ENCODE measurements at regions not wholly inside any gene's neighbourhood (a gene's known extent, or its start where the extent isn't known, plus 50 kb on each side); places are given as distances from the start of the nearest gene placed in this dataset.

DNA sequence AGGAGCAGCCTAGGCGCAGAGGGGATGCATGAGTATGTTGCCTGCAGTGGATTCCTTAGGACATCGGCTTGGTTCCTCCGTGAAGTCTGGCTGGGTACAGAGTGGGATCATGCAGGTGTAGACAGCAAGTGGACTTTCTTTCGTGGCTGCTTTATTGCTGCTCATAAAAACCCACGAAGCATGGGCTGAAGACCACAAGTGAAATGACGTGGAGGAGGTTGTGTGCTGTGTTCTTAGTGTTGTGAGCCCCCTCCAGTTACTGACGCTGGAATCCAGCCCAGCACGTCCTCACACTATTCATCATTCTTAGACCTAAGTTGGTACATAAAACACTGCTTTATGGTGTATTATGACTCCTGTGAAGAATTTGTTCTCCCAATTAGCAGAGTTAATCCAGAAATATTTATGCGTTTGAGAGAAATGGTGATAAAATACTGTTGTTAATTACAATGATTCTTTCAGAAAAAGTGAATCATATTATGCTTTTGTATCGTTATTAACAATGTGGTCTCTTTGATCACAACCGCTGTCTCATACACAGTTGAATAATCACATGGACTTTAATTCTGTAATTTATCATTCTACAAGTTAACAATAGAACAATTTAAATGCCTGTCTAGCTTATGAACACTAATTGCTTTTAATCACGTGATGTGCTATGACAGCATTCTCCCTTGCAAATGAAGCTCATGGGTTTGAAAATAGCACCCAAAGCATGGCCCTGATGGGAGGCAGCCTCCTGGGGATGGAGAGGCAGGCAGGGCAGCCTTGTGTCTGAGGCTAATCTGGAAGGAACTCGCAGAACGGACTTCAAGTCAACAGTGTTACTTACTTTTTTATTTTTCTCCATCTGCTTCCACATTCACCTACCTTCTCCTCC lies 233.9 kb upstream of the SYNDIG1 start:
- H3K27ac ChIP-seq, result no peak overlapping the region
- TF ChIP-seq, protein P1, sequence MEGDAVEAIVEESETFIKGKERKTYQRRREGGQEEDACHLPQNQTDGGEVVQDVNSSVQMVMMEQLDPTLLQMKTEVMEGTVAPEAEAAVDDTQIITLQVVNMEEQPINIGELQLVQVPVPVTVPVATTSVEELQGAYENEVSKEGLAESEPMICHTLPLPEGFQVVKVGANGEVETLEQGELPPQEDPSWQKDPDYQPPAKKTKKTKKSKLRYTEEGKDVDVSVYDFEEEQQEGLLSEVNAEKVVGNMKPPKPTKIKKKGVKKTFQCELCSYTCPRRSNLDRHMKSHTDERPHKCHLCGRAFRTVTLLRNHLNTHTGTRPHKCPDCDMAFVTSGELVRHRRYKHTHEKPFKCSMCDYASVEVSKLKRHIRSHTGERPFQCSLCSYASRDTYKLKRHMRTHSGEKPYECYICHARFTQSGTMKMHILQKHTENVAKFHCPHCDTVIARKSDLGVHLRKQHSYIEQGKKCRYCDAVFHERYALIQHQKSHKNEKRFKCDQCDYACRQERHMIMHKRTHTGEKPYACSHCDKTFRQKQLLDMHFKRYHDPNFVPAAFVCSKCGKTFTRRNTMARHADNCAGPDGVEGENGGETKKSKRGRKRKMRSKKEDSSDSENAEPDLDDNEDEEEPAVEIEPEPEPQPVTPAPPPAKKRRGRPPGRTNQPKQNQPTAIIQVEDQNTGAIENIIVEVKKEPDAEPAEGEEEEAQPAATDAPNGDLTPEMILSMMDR (IDR thresholded peaks at IDR 0.05), result no peak
- no peak for TF ChIP-seq ZFX (IDR thresholded peaks at IDR 0.05; ENCODE audit: borderline replicate concordance)

DNA sequence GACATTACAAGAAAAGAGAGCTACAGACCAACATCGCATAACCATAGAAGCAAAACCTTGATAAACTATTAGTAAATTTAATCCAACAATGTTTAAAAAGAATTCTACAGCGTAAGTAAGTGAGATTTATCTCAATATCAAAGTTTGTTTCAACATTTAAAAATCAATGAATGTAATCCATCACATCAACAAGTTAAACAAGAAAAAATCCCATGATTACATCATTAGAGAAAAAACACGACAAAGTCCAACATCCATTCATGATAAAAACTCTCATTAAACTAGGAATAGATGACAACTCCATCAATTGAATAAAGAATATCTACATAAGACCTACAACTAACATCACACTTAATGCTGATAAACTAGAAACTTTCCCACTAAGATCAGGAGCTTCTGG lies 239.0 kb upstream of the GGTLC1 start:
- no peak overlapping the region for H3K27ac ChIP-seq
- TF ChIP-seq, protein P1 (IDR thresholded peaks at IDR 0.05), result no peak
- TF ChIP-seq ZFX (IDR thresholded peaks at IDR 0.05; ENCODE audit: borderline replicate concordance), result no peak

DNA sequence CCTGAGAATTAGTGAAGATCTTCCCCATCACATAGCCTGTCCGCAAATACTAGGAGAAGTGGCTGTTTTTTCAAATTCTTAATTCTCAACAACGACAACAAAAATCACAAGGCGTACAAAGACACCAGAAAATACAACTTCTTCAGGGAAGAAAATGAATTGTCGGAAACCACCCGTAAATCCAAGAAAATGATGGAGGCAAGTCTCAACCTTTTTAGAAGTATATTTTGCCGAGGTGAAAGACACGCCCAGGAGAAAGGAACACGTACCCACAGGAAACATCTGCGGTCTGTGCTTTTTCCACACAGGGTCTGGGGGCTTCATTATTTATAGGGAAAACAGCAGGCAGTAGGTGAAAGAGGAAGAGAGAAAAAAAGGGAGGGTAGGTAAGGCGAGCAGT lies 223.9 kb upstream of the GGTLC1 start:
- H3K27ac ChIP-seq, result no peak overlapping the region
- no peak for TF ChIP-seq ZFX (IDR thresholded peaks at IDR 0.05; ENCODE audit: borderline replicate concordance)
- TF ChIP-seq, protein P1 (IDR thresholded peaks at IDR 0.05), result no peak

DNA sequence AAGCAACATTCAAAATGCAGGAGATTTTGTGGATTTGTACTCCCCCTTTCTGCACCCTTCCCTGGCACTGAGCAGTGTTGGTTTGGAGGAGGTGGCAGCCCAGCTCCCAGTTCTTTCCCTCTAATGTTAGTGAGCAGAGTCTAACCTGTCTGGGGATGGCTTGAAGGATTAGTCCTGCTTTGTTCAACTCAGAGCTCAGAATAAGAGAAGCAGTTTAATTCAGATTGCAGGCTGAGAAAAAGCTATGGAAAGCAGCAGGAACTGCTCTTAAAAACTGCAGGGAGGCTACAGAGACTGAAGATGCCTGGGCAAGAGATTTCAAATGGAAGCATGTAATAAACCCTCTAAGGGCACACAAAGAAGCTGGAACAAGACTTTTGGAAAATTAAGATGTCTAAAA lies 223.4 kb upstream of the GGTLC1 start:
- H3K27ac ChIP-seq, result no peak overlapping the region
- TF ChIP-seq, protein P1 (IDR thresholded peaks at IDR 0.05), result no peak
- TF ChIP-seq ZFX (IDR thresholded peaks at IDR 0.05; ENCODE audit: borderline replicate concordance), result no peak

DNA sequence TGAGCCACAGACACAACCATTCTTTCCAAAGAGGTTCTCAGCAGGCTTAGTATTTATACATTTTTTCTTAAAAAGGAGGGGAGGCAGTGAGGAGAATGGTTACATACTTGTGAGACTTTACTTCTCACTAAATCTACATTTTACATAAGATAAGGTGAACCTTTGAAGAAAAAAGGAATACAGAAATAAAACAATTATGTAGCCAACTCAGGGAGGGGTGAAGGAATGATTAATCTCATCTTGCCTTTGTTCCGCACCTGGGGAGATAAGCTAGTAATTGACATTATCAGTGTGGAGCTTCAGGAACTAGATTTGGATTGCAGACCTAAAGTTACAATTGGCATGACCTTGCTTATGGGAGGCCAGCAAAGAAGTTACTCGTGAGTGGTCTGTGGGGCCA lies 221.8 kb upstream of the GGTLC1 start:
- TF ChIP-seq, protein P1 (IDR thresholded peaks at IDR 0.05), result no peak
- TF ChIP-seq ZFX (IDR thresholded peaks at IDR 0.05; ENCODE audit: borderline replicate concordance), result no peak

DNA sequence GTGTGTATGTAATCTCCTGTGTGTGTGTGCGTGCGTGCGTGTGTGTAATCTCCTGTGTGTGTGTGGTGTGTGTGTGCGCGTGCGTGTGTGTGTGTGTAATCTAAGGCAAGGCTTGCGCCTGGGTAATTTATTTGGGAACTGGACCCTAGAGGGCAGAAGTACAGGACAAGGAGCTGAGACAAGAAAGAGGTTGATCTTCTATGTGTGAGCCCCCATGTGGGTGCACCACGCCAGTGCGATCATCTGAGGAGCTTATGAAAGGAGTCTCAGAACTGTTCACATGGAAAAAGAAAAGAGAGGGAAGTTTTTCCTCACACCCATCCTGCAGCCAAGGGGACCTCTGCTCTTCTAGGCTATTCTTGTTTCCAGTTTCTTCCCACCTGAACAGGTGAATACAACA lies 220.1 kb upstream of the GGTLC1 start:
- TF ChIP-seq, protein P1 (IDR thresholded peaks at IDR 0.05), result no peak
- no peak for TF ChIP-seq ZFX (IDR thresholded peaks at IDR 0.05; ENCODE audit: borderline replicate concordance)

More for the DNA sequence above, 221.8 kb upstream of the GGTLC1 start:
- H3K27ac ChIP-seq, result no peak overlapping the region

DNA sequence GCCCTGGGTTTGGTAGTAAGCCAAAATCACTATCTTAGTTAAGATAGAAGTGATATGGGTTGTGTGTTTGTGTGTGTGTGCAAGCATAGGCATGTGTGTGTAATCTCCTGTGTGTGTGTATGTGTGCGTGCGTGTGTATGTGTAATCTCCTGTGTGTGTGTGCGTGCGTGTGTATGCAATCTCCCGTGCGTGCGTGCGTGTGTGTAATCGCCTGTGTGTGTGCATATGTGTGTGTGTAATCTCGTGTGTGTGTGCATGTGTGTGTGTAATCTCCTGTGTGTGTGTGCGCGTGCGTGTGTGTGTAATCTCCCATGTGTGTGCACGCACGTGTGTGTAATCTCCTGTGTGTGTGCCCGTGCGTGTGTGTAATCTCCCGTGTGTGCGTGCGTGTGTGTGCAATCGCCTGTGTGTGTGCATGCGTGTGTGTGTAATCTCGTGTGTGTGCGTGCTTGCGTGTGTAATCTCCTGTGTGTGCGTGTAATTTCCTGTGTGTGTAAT lies 219.3 kb upstream of the GGTLC1 start:
- no peak overlapping the region for H3K27ac ChIP-seq
- TF ChIP-seq, protein P1 (IDR thresholded peaks at IDR 0.05), result no peak
- TF ChIP-seq ZFX (IDR thresholded peaks at IDR 0.05; ENCODE audit: borderline replicate concordance), result no peak

More for the DNA sequence above, 220.1 kb upstream of the GGTLC1 start:
- no peak overlapping the region for H3K27ac ChIP-seq
